ENCODE measurements at regions not wholly inside any gene's neighbourhood (a gene's known extent, or its start where the extent isn't known, plus 50 kb on each side); places are given as distances from the start of the nearest gene placed in this dataset.

GRCh38 chr4:17356926-17357325, 155.0 kb downstream of the QDPR start (continued):
- no peak for TF ChIP-seq ZNF462 (CRISPR knock-in tag; IDR thresholded peaks at IDR 0.05)
- TF ChIP-seq EZH2 (IDR thresholded peaks at IDR 0.05; ENCODE audit: low read depth, unreplicated experiment) = no peak
- no peak for TF ChIP-seq EZH2phosphoT487 (IDR thresholded peaks at IDR 0.05; ENCODE audit: unreplicated experiment)
- TF ChIP-seq CTCF (conservative IDR thresholded peaks at IDR 0.05; ENCODE audit: low read depth in 2 of 2) = no peak

- TF ChIP-seq CTCF (conservative IDR thresholded peaks at IDR 0.05; ENCODE audit: low read depth in 2 of 2) = no peak
- no peak for TF ChIP-seq CREB1 (CRISPR knock-in tag; IDR thresholded peaks at IDR 0.05; ENCODE audit: low read depth)
- no peak for TF ChIP-seq ZNF462 (CRISPR knock-in tag; IDR thresholded peaks at IDR 0.05)
- H3K4me3 Mint-ChIP-seq = no peak overlapping the region
- H3K27me3 Mint-ChIP-seq (ENCODE audit: insufficient read depth, low read depth, poor library complexity) = no peaks in the 10 kb centered on the region
- Histone ChIP-seq H3F3A (replicated peaks; ENCODE audit: low read depth) (no peaks in the 10 kb centered on the region), H3K27ac (ENCODE audit: low read depth) (no peak overlapping the region), H2AFZ (no peak overlapping the region), H3K4me2 (no peak overlapping the region), H3K4me1 (ENCODE audit: insufficient read depth) (no peaks in the 10 kb centered on the region), H3K4me3 (no peak overlapping the region), H4K20me1 (replicated peaks; ENCODE audit: insufficient read depth) (no peaks in the 10 kb centered on the region), H3K9me2 (ENCODE audit: insufficient read depth) (peaks cover 19% of the 10 kb centered on the region), H3K36me3 (ENCODE audit: insufficient read depth) (no peaks in the 10 kb centered on the region), H3K27me3 (ENCODE audit: insufficient read depth) (no peaks in the 10 kb centered on the region), H3K79me2 (replicated peaks; ENCODE audit: insufficient read depth) (no peaks in the 10 kb centered on the region)
- DNase-seq (ENCODE audit: low spot score) = no peak
- H3K4me1 Mint-ChIP-seq = no peaks in the 10 kb centered on the region
- no peak for ATAC-seq
- H3K36me3 Mint-ChIP-seq (ENCODE audit: low read depth) = no peaks in the 10 kb centered on the region
- H3K27ac Mint-ChIP-seq = no peak overlapping the region
- H3K9me3 Mint-ChIP-seq = peaks cover 8% of the 10 kb centered on the region
Observed at GRCh38 chr4:17352357-17352756, 159.5 kb downstream of the QDPR start.

All from GM23338 (cell line).